HG03159 (cell line): ENCODE measurements at regions not wholly inside any gene's neighbourhood (a gene's known extent, or its start where the extent isn't known, plus 50 kb on each side); places are given as distances from the start of the nearest gene placed in this dataset.

Experiments used
- ATAC-seq: cut with Tn5 transposase; IDR thresholded peaks from one replicate; pipeline ENCODE4 v1.9.1; 2021; ENCODE audit warnings: mild to moderate bottlenecking, moderate library complexity; ENCODE audit not compliant: unreplicated experiment

DNA sequence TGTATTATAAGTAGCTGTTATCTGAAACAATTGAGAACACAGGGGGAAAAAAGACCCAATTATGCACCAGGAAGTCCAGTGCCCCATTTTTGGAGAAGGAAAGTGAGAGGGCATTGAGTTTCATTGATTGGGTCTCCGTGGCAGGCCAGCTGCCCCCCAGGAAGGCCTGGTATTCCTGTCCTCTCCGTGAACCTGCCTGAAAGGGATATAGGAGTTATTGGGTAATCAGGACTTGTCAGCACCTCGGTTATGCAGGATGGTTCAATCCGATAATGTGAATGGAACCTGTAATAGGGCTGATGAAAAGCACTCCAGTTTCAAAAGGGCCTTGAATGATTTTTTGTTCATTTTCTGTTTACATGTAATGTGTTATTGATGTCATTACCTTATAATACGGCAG, 122.0 kb upstream of the RARB start:
- ATAC-seq: no peak

DNA sequence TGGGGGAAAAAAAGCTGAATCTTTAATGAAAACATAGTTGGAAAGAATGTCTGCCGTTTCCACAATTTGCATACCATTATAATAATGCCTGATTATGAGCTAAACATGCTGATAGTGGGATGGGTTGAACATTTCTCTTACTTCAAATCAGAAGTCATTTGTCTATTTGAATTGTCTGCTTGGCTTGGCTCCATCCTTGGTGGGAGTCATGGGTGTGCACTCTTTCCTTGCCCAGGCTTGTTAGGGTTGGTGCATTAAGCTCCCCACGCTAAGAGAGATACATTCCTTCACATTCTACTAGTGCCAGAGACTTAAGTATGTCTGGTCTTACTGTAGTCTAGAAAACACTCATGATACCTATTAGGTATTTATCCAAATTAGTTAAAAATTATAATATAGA, 121.4 kb upstream of the RARB start:
- ATAC-seq: no peak

DNA sequence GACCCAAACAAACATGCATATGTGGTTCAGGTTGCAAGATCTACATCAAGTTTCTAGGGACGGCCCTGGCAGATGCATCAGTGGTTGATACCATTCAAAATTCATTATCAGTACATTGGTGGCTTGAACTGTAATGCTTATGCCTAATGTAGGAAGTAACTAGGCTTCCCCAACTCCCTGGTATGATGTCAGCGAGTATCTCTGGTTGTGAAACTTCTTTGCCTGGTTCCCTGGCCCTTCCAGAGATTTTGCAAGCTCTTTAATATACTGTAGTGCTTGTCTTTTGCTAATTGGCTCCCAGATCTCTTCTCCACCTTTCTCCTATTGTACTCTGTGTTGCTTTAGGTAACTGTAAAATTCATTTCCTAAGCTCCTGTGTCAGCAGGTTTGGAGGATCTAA, 114.8 kb upstream of the RARB start:
- ATAC-seq: no peak

- no peak for ATAC-seq
Measured at GRCh38 chr3:25324954-25325655, 103.0 kb upstream of the RARB start.

- ATAC-seq: no peak
Measured at GRCh38 chr3:25335356-25335755, 92.7 kb upstream of the RARB start.

DNA sequence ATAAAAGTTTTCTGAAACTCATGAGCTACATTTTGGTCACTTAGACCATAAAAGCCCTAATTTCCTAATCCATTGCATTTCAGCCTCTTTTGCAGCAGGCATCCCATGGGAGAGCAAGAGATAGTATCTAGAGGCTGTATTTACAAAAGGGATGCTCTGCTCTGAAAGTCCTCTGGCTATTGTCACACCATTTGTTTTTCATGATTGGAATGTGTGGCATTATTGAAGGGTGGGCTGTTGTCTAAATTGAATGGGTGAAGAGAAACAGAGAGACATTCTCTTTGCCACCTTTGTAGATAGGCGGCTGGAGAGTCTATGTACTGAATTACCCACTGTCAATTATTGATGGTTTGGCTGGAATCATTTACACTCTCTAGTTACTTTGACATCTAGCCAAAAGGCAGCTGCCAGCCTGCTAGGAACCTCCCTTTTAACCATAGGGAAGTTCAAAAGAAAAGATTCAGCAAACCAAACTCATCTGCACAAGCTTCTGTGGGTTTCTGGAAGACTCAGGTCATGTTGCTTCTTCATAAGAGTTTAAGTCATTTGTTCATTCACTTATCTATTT, 89.8 kb upstream of the RARB start:
- no peak for ATAC-seq

DNA sequence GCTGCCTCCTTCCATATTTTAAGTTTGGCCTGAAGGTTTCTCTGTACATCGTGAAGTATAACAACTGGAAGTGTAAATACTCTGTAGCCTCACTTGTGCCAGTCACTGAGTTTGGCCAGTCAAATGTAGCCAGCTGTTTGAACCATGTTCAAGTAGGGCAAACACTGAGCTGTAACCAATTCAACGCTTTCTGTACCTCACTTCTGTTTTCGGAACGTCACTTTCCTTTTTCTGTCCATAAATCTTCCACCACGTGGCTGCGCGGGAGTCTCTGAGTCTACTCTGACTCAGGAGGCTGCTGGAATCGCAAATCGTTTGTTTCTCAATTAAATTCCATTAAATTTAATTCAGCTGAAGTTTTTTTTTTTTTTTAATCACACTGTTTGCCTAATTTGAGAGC, 88.8 kb upstream of the RARB start:
- no peak for ATAC-seq

DNA sequence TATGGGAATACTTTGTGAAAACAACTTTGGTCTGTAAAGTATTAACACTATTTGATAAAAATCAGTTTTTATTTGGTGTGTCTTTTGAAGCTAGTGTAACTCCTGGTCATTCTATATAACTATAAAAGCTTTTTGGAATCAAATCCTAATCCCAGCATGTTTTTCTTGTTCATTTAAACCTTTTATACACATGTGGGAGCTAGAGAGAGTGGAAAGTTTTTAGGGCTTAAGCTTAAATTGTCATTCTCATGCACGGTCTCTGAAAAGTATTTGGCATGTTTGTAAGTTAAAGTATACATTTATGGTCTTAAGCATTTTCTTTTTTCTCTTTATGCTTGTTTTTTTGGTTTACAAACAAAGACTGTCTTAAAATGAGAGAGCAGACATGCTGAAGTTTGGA, 83.4 kb upstream of the RARB start:
- no peak for ATAC-seq

DNA sequence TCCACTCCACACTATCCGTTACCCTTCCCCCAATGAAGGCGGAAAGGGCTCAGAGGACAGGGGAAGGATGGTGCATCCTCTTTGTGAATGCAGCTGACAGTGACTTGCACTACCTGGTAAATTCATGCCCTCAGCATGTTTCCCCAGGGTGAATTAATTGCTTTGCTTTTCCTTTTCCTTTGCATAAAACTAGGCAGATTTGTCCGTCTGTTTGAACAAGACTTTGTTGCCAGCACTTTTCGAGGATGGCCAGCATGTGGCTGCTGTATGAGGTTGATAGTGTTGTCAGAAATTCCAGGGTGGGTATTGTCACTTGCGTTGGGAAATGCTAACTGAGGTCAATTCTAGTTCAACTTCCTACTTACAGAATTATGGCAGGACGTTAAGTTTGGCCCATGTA, 79.0 kb upstream of the RARB start:
- no peak for ATAC-seq

- no peak for ATAC-seq
Measured at GRCh38 chr3:25349828-25350724, 78.0 kb upstream of the RARB start.

DNA sequence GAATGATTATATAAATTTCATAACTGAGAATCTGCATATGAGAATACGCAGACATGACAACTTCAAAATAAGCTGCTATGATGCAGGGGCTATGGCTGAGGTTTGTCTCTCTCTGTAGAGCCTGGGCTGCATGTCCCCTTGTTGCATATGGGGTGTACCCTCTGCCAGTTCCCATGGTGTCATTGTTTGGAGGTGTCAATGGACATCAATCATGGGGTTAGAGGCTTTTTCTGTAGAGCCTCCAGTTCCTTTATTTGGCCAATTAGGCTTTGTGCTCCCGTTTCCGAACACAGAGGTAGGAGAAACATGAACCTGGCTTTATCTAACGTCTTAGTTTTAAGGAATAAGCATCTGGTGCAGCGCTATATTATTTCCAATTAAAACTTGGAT, 77.3 kb upstream of the RARB start:
- ATAC-seq: no peak

DNA sequence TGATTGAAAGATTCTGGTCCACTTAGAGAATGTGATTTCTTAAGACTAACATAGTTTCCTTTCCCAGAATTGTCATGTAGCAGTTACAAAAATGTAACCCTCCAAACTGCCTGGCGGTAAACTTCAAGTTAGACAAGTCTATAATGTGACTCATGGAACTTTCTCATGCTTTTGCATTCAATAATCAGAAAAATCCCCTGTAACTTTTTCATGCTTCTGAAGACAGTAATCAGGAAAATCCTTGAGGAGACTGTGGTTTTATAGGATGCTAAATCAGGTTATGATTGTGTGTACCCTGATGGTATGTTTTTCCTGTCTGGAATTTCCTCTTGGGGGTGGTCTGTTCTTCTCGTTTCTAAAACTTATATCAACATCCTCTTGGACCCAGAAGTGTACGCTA, 74.0 kb upstream of the RARB start:
- no peak for ATAC-seq

GRCh38 chr3:25355034-25355885, 72.8 kb upstream of the RARB start:
- no peak for ATAC-seq

- no peak for ATAC-seq
Measured at GRCh38 chr3:25355998-25356397, 72.1 kb upstream of the RARB start.

DNA sequence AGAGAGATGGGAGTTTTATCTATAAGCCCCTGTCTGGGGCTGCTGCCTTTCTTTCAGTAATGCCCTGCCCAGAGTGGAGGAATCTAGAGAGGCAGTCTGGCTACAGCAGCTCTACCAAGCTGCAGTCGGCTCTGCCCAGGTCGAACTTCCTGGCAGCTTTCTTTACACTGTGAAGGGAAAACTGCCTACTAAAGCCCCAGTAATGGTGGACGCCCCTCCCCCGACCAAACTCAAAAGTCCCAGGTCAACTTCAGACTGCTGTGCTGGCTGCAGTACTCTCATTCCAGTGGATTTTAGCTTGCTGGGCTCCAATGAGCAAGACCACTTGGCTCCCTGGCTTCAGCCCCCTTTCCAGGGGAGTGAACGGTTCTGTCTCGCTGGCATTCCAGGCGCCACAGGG, 65.9 kb upstream of the RARB start:
- no peak for ATAC-seq

DNA sequence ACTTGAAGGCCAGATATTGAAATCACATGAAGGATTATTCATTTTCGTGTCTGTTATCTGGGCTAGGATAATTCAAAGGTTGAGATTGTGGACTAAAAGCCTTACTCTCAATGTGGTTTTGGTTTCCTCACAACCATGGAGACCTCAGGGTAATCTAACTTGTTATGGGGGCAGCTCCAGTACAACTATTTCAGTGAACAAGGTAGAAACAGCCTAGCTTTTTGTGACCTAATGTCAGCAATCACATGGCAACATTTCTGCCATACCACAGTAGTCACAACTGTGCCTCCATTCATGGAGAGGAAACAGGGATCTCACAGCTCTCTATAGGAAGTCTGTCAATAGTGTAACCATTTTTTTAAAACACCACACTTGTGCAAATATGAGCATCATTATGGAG, 62.4 kb upstream of the RARB start:
- no peak for ATAC-seq

- no peak for ATAC-seq
Measured at GRCh38 chr3:25367025-25367424, 61.0 kb upstream of the RARB start.

GRCh38 chr3:25372167-25372566, 55.9 kb upstream of the RARB start:
- no peak for ATAC-seq

- ATAC-seq: no peak
Measured at GRCh38 chr3:25376340-25376739, 51.7 kb upstream of the RARB start.

DNA sequence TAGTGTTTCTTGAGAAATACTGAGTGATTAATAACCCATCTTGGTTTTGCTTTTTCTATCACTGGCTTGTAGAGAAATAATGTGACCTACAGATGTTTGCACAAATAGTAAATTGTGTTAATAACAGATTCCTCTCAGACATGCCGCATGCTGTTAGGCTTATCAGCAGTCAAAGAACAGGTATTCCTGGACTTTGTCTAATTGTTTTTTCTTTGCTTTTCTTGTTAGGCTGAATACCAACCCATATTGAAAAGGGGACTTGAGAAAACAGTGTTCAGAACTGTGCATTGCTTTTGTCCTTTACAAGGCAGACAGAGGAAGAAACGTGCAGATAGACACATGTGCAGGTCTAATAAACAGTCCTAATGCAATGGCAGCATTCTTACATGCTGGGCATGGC, 51.0 kb upstream of the RARB start:
- ATAC-seq: no peak
